ENCODE measurements at regions not wholly inside any gene's neighbourhood (a gene's known extent, or its start where the extent isn't known, plus 50 kb on each side); places are given as distances from the start of the nearest gene placed in this dataset.

DNA sequence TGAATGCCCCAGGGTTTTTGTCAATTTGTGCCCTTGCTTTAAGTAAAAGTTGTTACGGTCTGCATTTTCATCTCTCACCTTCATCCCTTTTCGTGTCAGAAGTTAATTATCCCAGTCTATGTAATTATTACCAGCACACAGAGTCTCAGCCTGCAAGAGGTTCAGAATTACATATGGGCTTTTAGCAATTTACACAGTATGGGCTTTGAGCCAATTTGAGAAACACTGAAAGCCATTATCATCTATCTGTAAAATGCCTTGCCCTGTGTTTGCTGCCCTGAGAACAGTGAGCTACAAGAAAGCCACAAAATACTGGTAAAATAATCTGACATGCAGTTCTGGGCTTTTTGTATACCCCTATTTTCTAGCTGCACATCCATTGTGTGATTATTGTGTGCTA, 125.6 kb upstream of the STEAP4 start:
- TF ChIP-seq CTCF (IDR thresholded peaks at IDR 0.05; ENCODE audit: borderline replicate concordance, extremely low read depth, low read length, poor library complexity, severe bottlenecking) (no peak), EZH2 (IDR thresholded peaks at IDR 0.05; ENCODE audit: borderline replicate concordance, low read depth, low read length, severe bottlenecking) (no peak)

All from DND-41 (cell line).